ENCODE measurements at regions not wholly inside any gene's neighbourhood (a gene's known extent, or its start where the extent isn't known, plus 50 kb on each side); places are given as distances from the start of the nearest gene placed in this dataset.

DNA sequence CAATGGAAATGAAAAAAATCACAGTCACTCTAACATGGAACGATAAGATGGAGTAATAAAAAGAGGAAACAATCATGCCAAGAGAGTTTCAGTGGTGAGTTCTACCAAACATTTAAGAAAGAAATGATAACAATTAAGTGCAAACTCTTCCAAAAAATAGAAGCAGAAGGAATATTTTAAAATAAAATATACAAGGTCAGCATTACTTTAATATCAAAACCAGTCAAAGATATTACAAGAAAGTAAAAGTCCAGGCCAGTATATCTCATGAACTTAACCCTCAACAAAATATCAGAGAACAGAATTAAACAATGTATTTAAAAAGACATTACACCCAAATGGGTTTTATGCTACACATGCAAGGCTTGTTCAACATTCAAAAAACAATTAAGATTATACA, 829.4 kb downstream of the TRIB2 start (continued):
- TF ChIP-seq, protein P1, sequence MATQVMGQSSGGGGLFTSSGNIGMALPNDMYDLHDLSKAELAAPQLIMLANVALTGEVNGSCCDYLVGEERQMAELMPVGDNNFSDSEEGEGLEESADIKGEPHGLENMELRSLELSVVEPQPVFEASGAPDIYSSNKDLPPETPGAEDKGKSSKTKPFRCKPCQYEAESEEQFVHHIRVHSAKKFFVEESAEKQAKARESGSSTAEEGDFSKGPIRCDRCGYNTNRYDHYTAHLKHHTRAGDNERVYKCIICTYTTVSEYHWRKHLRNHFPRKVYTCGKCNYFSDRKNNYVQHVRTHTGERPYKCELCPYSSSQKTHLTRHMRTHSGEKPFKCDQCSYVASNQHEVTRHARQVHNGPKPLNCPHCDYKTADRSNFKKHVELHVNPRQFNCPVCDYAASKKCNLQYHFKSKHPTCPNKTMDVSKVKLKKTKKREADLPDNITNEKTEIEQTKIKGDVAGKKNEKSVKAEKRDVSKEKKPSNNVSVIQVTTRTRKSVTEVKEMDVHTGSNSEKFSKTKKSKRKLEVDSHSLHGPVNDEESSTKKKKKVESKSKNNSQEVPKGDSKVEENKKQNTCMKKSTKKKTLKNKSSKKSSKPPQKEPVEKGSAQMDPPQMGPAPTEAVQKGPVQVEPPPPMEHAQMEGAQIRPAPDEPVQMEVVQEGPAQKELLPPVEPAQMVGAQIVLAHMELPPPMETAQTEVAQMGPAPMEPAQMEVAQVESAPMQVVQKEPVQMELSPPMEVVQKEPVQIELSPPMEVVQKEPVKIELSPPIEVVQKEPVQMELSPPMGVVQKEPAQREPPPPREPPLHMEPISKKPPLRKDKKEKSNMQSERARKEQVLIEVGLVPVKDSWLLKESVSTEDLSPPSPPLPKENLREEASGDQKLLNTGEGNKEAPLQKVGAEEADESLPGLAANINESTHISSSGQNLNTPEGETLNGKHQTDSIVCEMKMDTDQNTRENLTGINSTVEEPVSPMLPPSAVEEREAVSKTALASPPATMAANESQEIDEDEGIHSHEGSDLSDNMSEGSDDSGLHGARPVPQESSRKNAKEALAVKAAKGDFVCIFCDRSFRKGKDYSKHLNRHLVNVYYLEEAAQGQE (IDR thresholded peaks at IDR 0.05; ENCODE audit: unreplicated experiment) = no peak

- no peaks in the 10 kb centered on the region for H3K9me3 Mint-ChIP-seq
- ATAC-seq = no peak
- TF ChIP-seq POLR2AphosphoS5 (IDR thresholded peaks at IDR 0.05; ENCODE audit: low read depth) (no peak), NANOG (IDR thresholded peaks at IDR 0.05; ENCODE audit: borderline replicate concordance) (no peak), ZNF331 (CRISPR knock-in tag; IDR thresholded peaks at IDR 0.05; ENCODE audit: low read depth) (no peak), ZNF114 (CRISPR knock-in tag; IDR thresholded peaks at IDR 0.05) (no peak), EZH2 (IDR thresholded peaks at IDR 0.05; ENCODE audit: low read depth, unreplicated experiment) (no peak), STAT1 (IDR thresholded peaks at IDR 0.05; ENCODE audit: unreplicated experiment) (no peak), EZH2phosphoT487 (IDR thresholded peaks at IDR 0.05; ENCODE audit: unreplicated experiment) (no peak), CTCF (conservative IDR thresholded peaks at IDR 0.05; ENCODE audit: low read depth in 2 of 2) (no peak)
- TF ChIP-seq, protein P1 (IDR thresholded peaks at IDR 0.05; ENCODE audit: unreplicated experiment) = no peak
Measured at GRCh38 chr2:13550285-13551231, 833.8 kb downstream of the TRIB2 start.

More at GRCh38 chr2:13550285-13551231, 833.8 kb downstream of the TRIB2 start:
- Histone ChIP-seq H3K27ac (ENCODE audit: low read depth) (no peak overlapping the region), H3K79me2 (replicated peaks; ENCODE audit: insufficient read depth) (no peaks in the 10 kb centered on the region), H3K9me2 (ENCODE audit: insufficient read depth) (no peaks in the 10 kb centered on the region), H4K20me1 (replicated peaks; ENCODE audit: insufficient read depth) (no peaks in the 10 kb centered on the region), H3K36me3 (ENCODE audit: insufficient read depth) (no peaks in the 10 kb centered on the region), H3K4me2 (no peak overlapping the region), H3K27me3 (ENCODE audit: insufficient read depth) (no peaks in the 10 kb centered on the region), H2AFZ (no peak overlapping the region), H3K4me1 (ENCODE audit: insufficient read depth) (no peaks in the 10 kb centered on the region), H3K4me3 (no peak overlapping the region), H3F3A (replicated peaks; ENCODE audit: low read depth) (no peaks in the 10 kb centered on the region)
- Mint-ChIP-seq H3K27me3 (ENCODE audit: insufficient read depth, low read depth, poor library complexity) (no peaks in the 10 kb centered on the region), H3K4me1 (no peaks in the 10 kb centered on the region), H3K27ac (no peak overlapping the region), H3K4me3 (no peak overlapping the region), H3K36me3 (ENCODE audit: low read depth) (no peaks in the 10 kb centered on the region)
- DNase-seq (ENCODE audit: low spot score) = no peak
